Lower lobe of right lung (tissue), 2 donors: ENCODE measurements at regions not wholly inside any gene's neighbourhood (a gene's known extent, or its start where the extent isn't known, plus 50 kb on each side); places are given as distances from the start of the nearest gene placed in this dataset.

ENCODE experiments used
- ATAC-seq, 2 donors: fragments of 200-7000 bp; cut with Tn5 transposase; one replicate each; pipeline ENCODE4 v1.9.1; 2020 to 2022; ENCODE audit warnings: mild to moderate bottlenecking in 2 of 2, moderate library complexity in 2 of 2
- DNase-seq: peaks from one replicate; pipeline ENCODE4 v3.0.0-alpha.2; 2020
- H3K27ac ChIP-seq: fragments of 200-600 bp; one replicate; pipeline ENCODE4 v1.8.0; 2022
- H3K27me3 ChIP-seq: fragments of 200-600 bp; one replicate; pipeline ENCODE4 v1.8.0; 2022; ENCODE audit warnings: low read depth
- H3K36me3 ChIP-seq: fragments of 200-600 bp; one replicate; pipeline ENCODE4 v1.8.0; 2022; ENCODE audit warnings: mild to moderate bottlenecking
- H3K4me1 ChIP-seq: fragments of 200-600 bp; one replicate; pipeline ENCODE4 v1.8.0; 2022
- H3K4me3 ChIP-seq: fragments of 200-600 bp; one replicate; pipeline ENCODE4 v1.8.0; 2022; ENCODE audit warnings: mild to moderate bottlenecking
- H3K9me3 ChIP-seq: fragments of 200-600 bp; one replicate; pipeline ENCODE4 v1.8.0; 2022
- CTCF ChIP-seq: fragments of 200-600 bp; IDR thresholded peaks from one replicate; pipeline ENCODE4 v1.8.0; 2022; ENCODE audit warnings: antibody characterized with exemption, mild to moderate bottlenecking
- intact Hi-C: fragments of 100-400 bp; cut with DNase I; formaldehyde crosslinking; loops from one replicate; pipeline ENCODE4 v1.11.0; 2022
- donor health status: DM: no; HTN: yes; CAD: no; lungs with severe emphysema.

- H3K36me3 ChIP-seq: no peaks in the 10 kb centered on the region
- no peak for ATAC-seq
- H3K4me3 ChIP-seq: no peak overlapping the region
- H3K27ac ChIP-seq: no peak overlapping the region
- H3K9me3 ChIP-seq: no peaks in the 10 kb centered on the region
- no peaks in the 10 kb centered on the region for H3K27me3 ChIP-seq
- intact Hi-C loops: no loop called here
- peak; percentile 19 for DNase-seq
- TF ChIP-seq CTCF: no peak
- peaks cover 10% of the 10 kb centered on the region for H3K4me1 ChIP-seq
These were observed 50.8 kb upstream of the POFUT2 start for GRCh38 chr21:45338311-45339017.

- intact Hi-C loops: no loop called here
- Histone ChIP-seq H3K9me3 (no peaks in the 10 kb centered on the region), H3K27me3 (no peaks in the 10 kb centered on the region), H3K4me3 (no peak overlapping the region), H3K36me3 (no peaks in the 10 kb centered on the region), H3K4me1 (peaks cover 10% of the 10 kb centered on the region), H3K27ac (no peak overlapping the region)
- TF ChIP-seq CTCF: no peak
- DNase-seq: peak; percentile 12
- ATAC-seq: no peak
These were observed 52.0 kb upstream of the POFUT2 start for GRCh38 chr21:45339421-45340402.

DNA sequence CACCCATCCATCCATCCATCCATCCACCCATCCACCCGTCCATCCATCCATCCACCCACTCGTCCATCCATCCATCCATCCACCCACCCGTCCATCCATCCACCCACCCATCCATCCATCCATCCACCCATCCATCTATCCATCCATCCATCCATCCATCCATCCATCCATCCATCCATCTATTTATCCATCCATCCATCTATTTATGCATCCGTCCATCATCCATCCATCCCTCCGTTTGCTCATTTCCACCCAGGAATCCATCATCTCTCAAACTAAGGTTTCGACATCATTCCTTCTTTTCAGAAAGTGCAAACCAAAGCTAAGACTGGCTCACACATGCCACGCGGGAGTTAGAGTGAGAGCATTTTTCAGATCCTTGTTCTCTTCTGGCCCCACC lies 52.8 kb upstream of the POFUT2 start:
- no peak for ATAC-seq
- Histone ChIP-seq H3K4me3 (no peak overlapping the region), H3K4me1 (peaks cover 10% of the 10 kb centered on the region), H3K9me3 (no peaks in the 10 kb centered on the region), H3K27me3 (no peaks in the 10 kb centered on the region), H3K36me3 (no peaks in the 10 kb centered on the region), H3K27ac (no peak overlapping the region)
- intact Hi-C loops: no loop called here
- no peak for DNase-seq
- TF ChIP-seq CTCF: no peak

DNA sequence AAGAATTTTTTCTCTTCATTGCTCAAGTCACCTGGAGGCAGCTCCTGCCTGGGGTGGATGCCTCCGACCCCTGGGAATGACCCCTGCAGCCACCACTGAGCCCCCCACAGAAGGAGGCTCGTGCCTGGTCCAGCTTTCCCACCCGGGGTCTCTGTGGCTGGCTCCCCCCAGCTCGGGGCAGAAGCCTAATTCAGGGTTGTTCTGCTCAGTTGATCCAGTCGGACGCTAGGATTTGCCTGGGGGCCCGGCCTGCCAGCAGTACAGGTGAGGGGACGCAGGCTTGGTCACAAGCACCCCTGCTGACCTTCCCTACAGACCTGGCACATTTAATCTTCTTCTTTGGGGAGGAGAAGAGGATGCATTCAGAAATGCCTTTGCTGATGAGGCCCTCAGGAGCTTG lies 53.6 kb upstream of the POFUT2 start:
- Histone ChIP-seq H3K36me3 (no peaks in the 10 kb centered on the region), H3K9me3 (no peaks in the 10 kb centered on the region), H3K27ac (no peak overlapping the region), H3K4me1 (peaks cover 10% of the 10 kb centered on the region), H3K27me3 (no peaks in the 10 kb centered on the region), H3K4me3 (no peak overlapping the region)
- TF ChIP-seq CTCF: no peak
- intact Hi-C loops: no loop called here
- ATAC-seq (no peak), DNase-seq (no peak)

- H3K36me3 ChIP-seq: no peaks in the 10 kb centered on the region
- peaks cover 10% of the 10 kb centered on the region for H3K4me1 ChIP-seq
- H3K27me3 ChIP-seq: no peaks in the 10 kb centered on the region
- H3K4me3 ChIP-seq: no peak overlapping the region
- ATAC-seq (no peak), DNase-seq (no peak)
- intact Hi-C loops: no loop called here
- H3K27ac ChIP-seq: no peak overlapping the region
- no peak for TF ChIP-seq CTCF
- H3K9me3 ChIP-seq: no peaks in the 10 kb centered on the region
These were observed 54.1 kb upstream of the POFUT2 start for GRCh38 chr21:45341779-45342178.
